Right atrium auricular region (tissue), 2 donors: ENCODE measurements at regions not wholly inside any gene's neighbourhood (a gene's known extent, or its start where the extent isn't known, plus 50 kb on each side); places are given as distances from the start of the nearest gene placed in this dataset.

Experiments used
- DNase-seq: peaks from one replicate; pipeline ENCODE4 v3.0.0-alpha.2; 2019; ENCODE audit warnings: low spot score
- H3K27ac ChIP-seq, 2 donors: fragments of 200-600 bp; sonication (generic); 1 replicate in 1 of 2; 2 replicates in 1 of 2; pipeline ENCODE4 v1.5.1; 2016 to 2019
- H3K27me3 ChIP-seq, 2 donors: fragments of 200-600 bp; sonication (generic); one replicate each; pipeline versions ENCODE4 v1.5.1 to v1.6.0; 2017 to 2019
- H3K36me3 ChIP-seq: fragments of 200-600 bp; sonication (generic); one replicate; pipeline ENCODE4 v1.5.1; 2016
- H3K4me1 ChIP-seq, 2 donors: fragments of 200-600 bp; sonication (generic); one replicate each; pipeline versions ENCODE4 v1.5.1 to v1.6.0; 2017 to 2019
- H3K4me3 ChIP-seq, 2 donors: fragments of 200-600 bp; sonication (generic); 1 replicate in 1 of 2; 2 replicates in 1 of 2; pipeline ENCODE4 v1.5.1; 2017 to 2019; ENCODE audit warnings: mild to moderate bottlenecking in 1 of 2, moderate library complexity in 1 of 2
- H3K9me3 ChIP-seq, 2 donors: fragments of 200-600 bp; sonication (generic); one replicate each; pipeline ENCODE4 v1.5.1; 2019
- CTCF ChIP-seq, 2 donors: fragments of 200-600 bp; sonication (generic); IDR thresholded peaks; one replicate each; pipeline ENCODE4 v1.5.1; 2019; ENCODE audit warnings: antibody characterized with exemption in 2 of 2

GRCh38 chr10:109698882-109699664 lies 224.2 kb downstream of the XPNPEP1 start:
- no peak for TF ChIP-seq CTCF (IDR thresholded peaks at IDR 0.05)
- Histone ChIP-seq H3K4me3 (no peak overlapping the region), H3K4me1 (no peaks in the 10 kb centered on the region), H3K36me3 (no peaks in the 10 kb centered on the region), H3K9me3 (no peaks in the 10 kb centered on the region), H3K27me3 (no peaks in the 10 kb centered on the region), H3K27ac (no peak overlapping the region)
- no peak for DNase-seq

GRCh38 chr10:109698086-109698485 lies 225.2 kb downstream of the XPNPEP1 start:
- Histone ChIP-seq H3K4me1 (no peaks in the 10 kb centered on the region), H3K4me3 (no peak overlapping the region), H3K27me3 (no peaks in the 10 kb centered on the region), H3K36me3 (no peaks in the 10 kb centered on the region), H3K27ac (no peak overlapping the region), H3K9me3 (no peaks in the 10 kb centered on the region)
- DNase-seq = no peak
- TF ChIP-seq CTCF (IDR thresholded peaks at IDR 0.05) = no peak

- Histone ChIP-seq H3K27me3 (no peaks in the 10 kb centered on the region), H3K4me1 (no peaks in the 10 kb centered on the region), H3K36me3 (no peaks in the 10 kb centered on the region), H3K27ac (no peak overlapping the region), H3K4me3 (no peak overlapping the region), H3K9me3 (no peaks in the 10 kb centered on the region)
- no peak for TF ChIP-seq CTCF (IDR thresholded peaks at IDR 0.05)
- DNase-seq = no peak
Observed at GRCh38 chr10:109696981-109697775, 226.1 kb downstream of the XPNPEP1 start.

- TF ChIP-seq CTCF (IDR thresholded peaks at IDR 0.05) = no peak
- Histone ChIP-seq H3K4me3 (no peak overlapping the region), H3K4me1 (no peaks in the 10 kb centered on the region), H3K27ac (no peak overlapping the region), H3K27me3 (no peaks in the 10 kb centered on the region), H3K36me3 (no peaks in the 10 kb centered on the region), H3K9me3 (no peaks in the 10 kb centered on the region)
- no peak for DNase-seq
Observed at GRCh38 chr10:109696462-109696861, 226.8 kb downstream of the XPNPEP1 start.

GRCh38 chr10:109695988-109696387 lies 227.3 kb downstream of the XPNPEP1 start:
- Histone ChIP-seq H3K36me3 (no peaks in the 10 kb centered on the region), H3K27ac (no peak overlapping the region), H3K4me1 (no peaks in the 10 kb centered on the region), H3K9me3 (no peaks in the 10 kb centered on the region), H3K27me3 (no peaks in the 10 kb centered on the region), H3K4me3 (no peak overlapping the region)
- DNase-seq = no peak
- TF ChIP-seq CTCF (IDR thresholded peaks at IDR 0.05) = no peak
